ENCODE measurements at regions not wholly inside any gene's neighbourhood (a gene's known extent, or its start where the extent isn't known, plus 50 kb on each side); places are given as distances from the start of the nearest gene placed in this dataset.

DNA sequence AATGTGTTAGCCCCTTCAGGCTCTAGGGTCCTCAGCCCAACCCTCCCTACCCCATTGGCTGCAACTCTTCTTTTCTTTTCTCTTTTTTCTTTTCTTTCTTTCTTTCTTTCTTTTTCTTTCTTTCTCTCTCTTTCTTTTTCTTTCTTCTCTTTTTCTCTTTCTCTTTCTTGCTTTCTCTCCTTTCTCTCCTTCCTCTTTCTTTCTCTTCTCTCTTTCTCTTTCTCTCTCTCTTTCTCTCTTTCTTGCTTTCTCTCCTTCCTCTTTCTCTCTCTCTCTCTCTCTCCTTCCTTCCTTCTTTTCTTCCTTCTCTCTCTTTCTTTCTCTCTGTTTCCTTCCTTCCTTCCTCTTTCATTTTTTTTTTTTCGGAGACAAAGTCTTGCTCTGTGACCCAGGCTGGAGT lies 458.9 kb downstream of the TYW1 start:
- FAIRE-seq (no peak), DNase-seq (ENCODE audit: low read depth in 1 of 2, low spot score in 2 of 2) (no peak)
- no peak overlapping the region for H2AFZ ChIP-seq (ENCODE audit: low read length)
- H3K4me3 ChIP-seq (ENCODE audit: extremely low read depth in 1 of 4, insufficient read depth in 2 of 4, low read depth in 3 of 4, low read length in 4 of 4): no peak overlapping the region
- H2BK15ac ChIP-seq (ENCODE audit: low read length): no peak overlapping the region
- no peak overlapping the region for H2BK20ac ChIP-seq (ENCODE audit: low read length)
- no peaks in the 10 kb centered on the region; a peak in 1 of 4 replicates for H3K79me2 ChIP-seq (ENCODE audit: control insufficient read depth in 1 of 2, insufficient read depth in 2 of 2, low read length in 2 of 2)
- 40% methylated on average over 1 of the region's 1 CpG; no CpG with 5 or more reads in 1 of the 2 experiments for WGBS, 2 experiments (ENCODE audit: extremely low coverage in 1 of 2, insufficient coverage in 1 of 2, insufficient read length in 1 of 2, insufficient replicate concordance in 2 of 2, low coverage in 1 of 2, low lambda C conversion rate in 2 of 2, missing lambda C conversion rate in 1 of 2)
- H2BK5ac ChIP-seq (ENCODE audit: low read depth, low read length): no peak overlapping the region
- no peak overlapping the region for H3K23ac ChIP-seq (ENCODE audit: insufficient read length)
- H2BK120ac ChIP-seq (replicated peaks; ENCODE audit: low read depth, low read length): no peak overlapping the region
- POLR2A ChIA-PET (ENCODE audit: partially characterized antibody): no interaction called here
- CTCF ChIA-PET (ENCODE audit: partially characterized antibody): interaction anchor here (0.8 kb wide), 1 partner anchor 163 kb away, joined by 4 read pairs; no protein-coding TSS in a partner anchor
- no peak overlapping the region for H2BK12ac ChIP-seq (ENCODE audit: low read depth, low read length)
- H2AK5ac ChIP-seq (ENCODE audit: low read depth, low read length): no peak overlapping the region
- no peak overlapping the region for H3K4me2 ChIP-seq (ENCODE audit: insufficient read depth in 1 of 2, low read depth in 2 of 2, low read length in 2 of 2)
- no peaks in the 10 kb centered on the region for H3K36me3 ChIP-seq (ENCODE audit: control insufficient read depth in 2 of 4, insufficient read depth in 4 of 4, low read length in 3 of 4)
- H3K56ac ChIP-seq (replicated peaks; ENCODE audit: insufficient read length, low read depth, low read length): no peak overlapping the region
- TF ChIP-seq POU5F1 (IDR thresholded peaks at IDR 0.05; ENCODE audit: low read depth, low read length) (no peak), BCL11A (IDR thresholded peaks at IDR 0.05; ENCODE audit: low read depth in 2 of 2, low read length in 2 of 2) (no peak), FOSL1 (IDR thresholded peaks at IDR 0.05; ENCODE audit: insufficient read depth, low read depth, low read length) (no peak), TEAD4 (IDR thresholded peaks at IDR 0.05; ENCODE audit: low read depth, low read length) (no peak), KDM4A (IDR thresholded peaks at IDR 0.05; ENCODE audit: low read depth, low read length, severe bottlenecking) (no peak), CREB1 (IDR thresholded peaks at IDR 0.05) (no peak), BACH1 (IDR thresholded peaks at IDR 0.05; ENCODE audit: low read length) (no peak), SRF (IDR thresholded peaks at IDR 0.05; ENCODE audit: low read depth, low read length) (no peak), RXRA (IDR thresholded peaks at IDR 0.05; ENCODE audit: insufficient read depth, low read depth, low read length) (no peak), NRF1 (IDR thresholded peaks at IDR 0.05; ENCODE audit: low read depth, low read length) (no peak)
- peaks cover 0 to 3% of the 10 kb centered on the region in 2 experiments for H4K20me1 ChIP-seq (replicated peaks in 1 of 2; ENCODE audit: control insufficient read depth in 1 of 2, insufficient read depth in 2 of 2, low read length in 2 of 2)
- no peaks in the 10 kb centered on the region for H3K9me3 ChIP-seq (ENCODE audit: insufficient read depth in 2 of 2, low read depth in 1 of 2, low read length in 1 of 2)
- H3K27ac ChIP-seq (ENCODE audit: low read depth, low read length): no peak overlapping the region
- no peak overlapping the region for H4K91ac ChIP-seq (replicated peaks; ENCODE audit: insufficient read length, low read length)
- no peaks in the 10 kb centered on the region for H3K79me1 ChIP-seq (ENCODE audit: low read depth, low read length)
- H4K5ac ChIP-seq (ENCODE audit: insufficient read length, low read depth, low read length): no peak overlapping the region
- H3K4ac ChIP-seq (replicated peaks; ENCODE audit: insufficient read length, low read depth, low read length): no peak overlapping the region
- H3K27me3 ChIP-seq (replicated peaks in 1 of 4; ENCODE audit: control insufficient read depth in 3 of 4, extremely low read depth in 1 of 4, insufficient read depth in 3 of 4, low read length in 3 of 4): no peaks in the 10 kb centered on the region
- H3K9ac ChIP-seq (replicated peaks in 1 of 4; ENCODE audit: extremely low read depth in 1 of 4, low read depth in 3 of 4, low read length in 3 of 4): no peak overlapping the region
- H3K18ac ChIP-seq (ENCODE audit: extremely low read depth, low read length): no peak overlapping the region
- H3K23me2 ChIP-seq (ENCODE audit: low read depth, low read length): peaks cover 6% of the 10 kb centered on the region; the same call in 1 of the 2 replicates
- H3K4me1 ChIP-seq (replicated peaks in 1 of 4; ENCODE audit: control insufficient read depth in 3 of 4, insufficient read depth in 4 of 4, low read length in 3 of 4): peaks cover 0 to 2% (median 0%) of the 10 kb centered on the region in 4 experiments; a peak in 1 of 7 replicates
- no peak overlapping the region for H4K8ac ChIP-seq (ENCODE audit: extremely low read depth, insufficient read depth, low read length)
- no peak overlapping the region for H3K14ac ChIP-seq (ENCODE audit: insufficient read length)

Measured in H1 (cell line).